Pons (tissue), 1 donor: ENCODE measurements at regions not wholly inside any gene's neighbourhood (a gene's known extent, or its start where the extent isn't known, plus 50 kb on each side); places are given as distances from the start of the nearest gene placed in this dataset.

Experiments used
- DNase-seq: peaks from one replicate; pipeline ENCODE4 v3.0.0-alpha.2; 2016; ENCODE audit warnings: low spot score

- no peak for DNase-seq
Observed at GRCh38 chr15:70279096-70279495, 181.4 kb upstream of the TLE3 start.

- DNase-seq = no peak
Observed at GRCh38 chr15:70278644-70279043, 180.9 kb upstream of the TLE3 start.

- DNase-seq = no peak
Observed at GRCh38 chr15:70277556-70277955, 179.8 kb upstream of the TLE3 start.

GRCh38 chr15:70276401-70276800, 178.7 kb upstream of the TLE3 start:
- no peak for DNase-seq

GRCh38 chr15:70275461-70276138, 177.9 kb upstream of the TLE3 start:
- no peak for DNase-seq

GRCh38 chr15:70274908-70275307, 177.2 kb upstream of the TLE3 start:
- DNase-seq = no peak

GRCh38 chr15:70274255-70274880, 176.7 kb upstream of the TLE3 start:
- no peak for DNase-seq

- no peak for DNase-seq
Observed at GRCh38 chr15:70273808-70274207, 176.1 kb upstream of the TLE3 start.

- DNase-seq = no peak
Observed at GRCh38 chr15:70272565-70273355, 175.0 kb upstream of the TLE3 start.

GRCh38 chr15:70271422-70272088, 173.8 kb upstream of the TLE3 start:
- DNase-seq = peak; percentile 66

GRCh38 chr15:70270752-70271111, 173.0 kb upstream of the TLE3 start:
- no peak for DNase-seq

- DNase-seq = peak; percentile 48
Observed at GRCh38 chr15:70269991-70270751, 172.5 kb upstream of the TLE3 start.

GRCh38 chr15:70269311-70269911, 171.7 kb upstream of the TLE3 start:
- DNase-seq = no peak

- no peak for DNase-seq
Observed at GRCh38 chr15:70268698-70269251, 171.1 kb upstream of the TLE3 start.

- DNase-seq = no peak
Observed at GRCh38 chr15:70267879-70268278, 170.2 kb upstream of the TLE3 start.

GRCh38 chr15:70267306-70267705, 169.6 kb upstream of the TLE3 start:
- no peak for DNase-seq

- peak; percentile 88 for DNase-seq
Observed at GRCh38 chr15:70266412-70267121, 168.8 kb upstream of the TLE3 start.

GRCh38 chr15:70265986-70266385, 168.3 kb upstream of the TLE3 start:
- DNase-seq = no peak

- DNase-seq = no peak
Observed at GRCh38 chr15:70265466-70265978, 167.8 kb upstream of the TLE3 start.

- DNase-seq = no peak
Observed at GRCh38 chr15:70264738-70265465, 167.2 kb upstream of the TLE3 start.
